GM19238 (cell line): ENCODE measurements at regions not wholly inside any gene's neighbourhood (a gene's known extent, or its start where the extent isn't known, plus 50 kb on each side); places are given as distances from the start of the nearest gene placed in this dataset.

Experiments
- DNase-seq: peaks from one replicate; pipeline ENCODE4 v3.0.0; 2011; ENCODE audit warnings: low spot score; ENCODE audit not compliant: insufficient read length

DNA sequence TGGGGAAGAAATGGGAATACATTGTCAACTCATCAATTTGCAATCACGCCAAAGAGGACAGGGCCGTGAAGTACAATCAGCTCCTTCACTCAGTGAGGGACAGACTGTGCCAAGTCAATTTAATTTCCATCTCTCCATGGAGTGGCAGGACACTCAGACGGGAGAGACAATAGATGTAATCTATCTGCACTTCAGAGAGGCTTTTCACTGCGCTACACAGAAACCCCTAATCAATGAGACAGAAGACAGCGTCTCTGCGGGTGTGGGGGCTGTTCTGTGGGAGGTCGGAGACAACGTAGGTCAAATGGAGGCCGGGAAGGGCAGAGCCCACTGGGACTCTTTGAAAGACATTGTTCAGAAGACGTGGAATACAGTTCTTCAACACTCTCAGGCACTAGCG is 541.0 kb upstream of the ADARB2 start:
- no peak for DNase-seq

DNA sequence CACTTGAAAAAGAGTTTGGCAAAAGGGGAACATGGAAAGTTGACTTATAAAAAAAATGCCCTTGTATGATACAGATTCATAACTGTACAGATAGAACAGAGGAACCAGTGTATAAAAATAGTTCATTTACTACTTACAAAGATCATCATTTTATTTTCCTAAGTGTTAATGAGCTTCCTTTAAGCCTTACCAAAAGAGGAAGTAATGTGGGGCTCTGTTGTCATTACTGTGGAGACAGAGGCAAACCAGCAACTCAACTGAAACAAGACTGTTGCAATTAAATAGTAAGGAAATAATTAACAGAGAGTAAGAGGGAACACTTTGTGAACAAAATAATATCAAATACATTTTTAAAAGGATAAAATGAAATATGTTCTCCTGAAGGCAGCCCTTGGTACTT is 526.2 kb upstream of the ADARB2 start:
- DNase-seq = no peak

DNA sequence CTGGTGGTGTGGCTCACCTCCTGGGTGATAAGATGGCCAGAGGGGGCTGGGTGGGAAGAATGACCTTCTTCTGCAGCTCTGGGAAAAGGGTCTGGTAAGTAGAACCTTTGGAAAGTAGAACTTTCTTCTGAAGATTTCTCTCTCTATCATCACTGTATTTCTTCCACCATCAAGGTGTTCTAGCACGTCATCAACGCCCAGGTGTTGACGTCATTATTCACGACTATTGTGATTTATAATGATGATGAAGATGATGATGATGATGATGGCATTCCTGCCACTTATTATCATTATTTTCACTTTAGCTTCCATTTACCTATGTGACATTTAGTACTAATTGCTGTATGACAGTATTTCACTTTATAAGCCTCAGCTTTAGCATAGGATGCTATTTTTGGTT is 525.6 kb upstream of the ADARB2 start:
- DNase-seq = no peak

DNA sequence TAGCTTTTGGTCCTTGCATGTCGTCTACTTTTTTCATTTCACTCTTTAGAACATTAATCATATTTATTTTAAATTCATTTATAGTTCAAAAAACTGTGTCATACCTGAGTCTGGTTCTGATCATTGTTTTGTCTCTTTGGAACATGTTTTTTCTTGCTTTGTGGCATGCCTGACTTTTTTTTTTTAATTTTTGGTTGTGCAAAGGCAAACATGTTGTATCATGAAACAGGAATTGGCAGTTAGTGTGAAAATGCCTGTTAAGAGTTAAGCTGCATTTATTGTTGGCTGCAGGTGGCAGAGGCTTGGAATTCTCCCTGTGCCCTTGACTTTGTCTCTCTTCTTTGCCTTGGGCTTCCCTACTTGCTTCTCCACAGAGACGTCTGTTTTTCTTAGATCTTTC is 525.0 kb upstream of the ADARB2 start:
- DNase-seq = no peak

DNA sequence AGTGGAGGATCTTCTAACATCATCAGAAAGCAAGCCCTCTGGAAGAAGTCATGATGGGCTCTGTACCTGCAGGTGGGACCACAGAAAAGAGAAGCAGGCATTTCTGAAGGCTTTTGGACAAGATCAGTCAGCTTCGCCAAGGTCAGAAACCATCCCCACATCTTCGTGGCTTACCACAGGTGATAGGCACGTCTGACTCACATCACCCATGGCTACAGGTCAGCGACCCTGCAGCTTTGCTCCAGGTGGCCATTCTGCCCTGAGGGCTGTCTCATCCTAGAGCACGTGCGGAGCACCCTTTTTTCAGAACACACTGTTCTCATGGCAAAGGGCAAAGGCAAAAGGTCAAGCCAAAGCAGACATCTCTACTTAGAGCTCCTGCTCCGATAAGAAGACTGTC is 518.9 kb upstream of the ADARB2 start:
- no peak for DNase-seq

DNA sequence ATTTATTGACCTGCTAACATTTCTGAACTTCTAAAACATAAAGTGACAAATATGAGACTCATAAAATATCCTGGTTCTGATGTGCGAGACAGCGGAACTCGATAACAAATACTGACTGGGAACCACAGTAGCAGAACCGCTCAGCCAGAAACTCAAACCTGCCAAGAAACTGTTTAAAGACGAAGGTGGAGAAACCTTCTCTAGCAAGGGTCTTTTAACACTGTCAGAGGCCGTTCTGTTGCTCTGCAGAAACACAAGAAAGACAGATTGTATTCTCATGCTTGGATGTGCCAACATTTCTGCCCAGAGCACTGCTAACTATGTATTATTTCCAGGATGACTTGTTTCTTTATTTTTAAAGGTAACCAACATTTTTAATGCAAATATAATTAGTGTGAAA is 514.8 kb upstream of the ADARB2 start:
- DNase-seq = no peak

DNA sequence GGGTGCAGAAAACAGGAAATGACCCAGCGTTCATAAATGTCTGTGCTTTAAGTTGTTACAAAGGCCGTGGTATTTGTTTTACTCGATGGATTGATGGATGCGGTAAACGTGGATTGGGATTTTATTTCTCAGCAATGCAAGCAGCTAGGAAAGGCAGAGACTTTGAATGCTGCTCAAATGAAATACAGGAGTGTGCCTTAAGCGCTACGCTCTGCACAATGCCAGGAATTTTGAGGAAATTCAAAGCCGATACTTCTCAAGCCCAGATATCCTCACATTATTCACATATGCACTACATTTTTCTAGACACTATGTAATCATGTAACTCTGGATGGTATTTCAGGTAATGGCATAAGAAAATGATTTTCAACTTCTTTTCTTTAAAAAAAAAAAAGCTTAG is 514.3 kb upstream of the ADARB2 start:
- no peak for DNase-seq

DNA sequence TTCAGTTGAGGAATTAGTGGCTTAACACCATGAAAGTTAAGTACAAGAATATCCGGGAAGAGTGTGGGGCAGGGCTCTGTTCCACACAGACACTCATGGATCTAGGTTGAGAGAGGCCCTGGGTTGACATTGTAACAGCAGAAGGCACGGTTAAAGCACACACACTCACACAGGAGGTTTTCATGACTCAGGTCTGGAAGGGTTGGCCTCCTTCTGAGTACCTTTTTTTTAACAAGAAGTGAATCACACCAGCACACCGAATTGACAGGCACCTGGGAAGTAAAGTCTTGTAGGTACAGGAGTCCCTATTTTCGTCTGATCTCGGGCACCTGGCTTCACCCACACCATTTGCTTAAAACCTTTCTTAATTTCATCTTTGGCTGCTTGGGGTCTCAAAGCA is 509.4 kb upstream of the ADARB2 start:
- DNase-seq = no peak

DNA sequence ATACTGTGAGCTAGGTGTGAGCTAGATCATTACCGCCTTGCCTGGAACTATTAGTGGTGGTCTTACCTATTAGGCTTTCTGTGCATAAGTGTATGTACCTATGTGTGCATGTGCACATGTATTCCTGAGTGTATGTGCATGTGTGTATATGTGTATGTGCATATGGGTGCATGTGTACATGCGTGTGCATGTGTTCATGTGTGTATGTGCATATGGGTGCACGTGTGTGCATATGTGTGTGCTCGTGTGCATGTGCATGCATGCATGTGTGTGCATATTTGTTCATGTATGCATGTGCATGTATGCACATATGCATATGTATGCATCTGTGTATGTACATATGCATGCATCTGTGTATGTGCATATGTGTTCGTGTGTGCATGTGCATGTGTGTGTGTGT is 508.3 kb upstream of the ADARB2 start:
- no peak for DNase-seq

DNA sequence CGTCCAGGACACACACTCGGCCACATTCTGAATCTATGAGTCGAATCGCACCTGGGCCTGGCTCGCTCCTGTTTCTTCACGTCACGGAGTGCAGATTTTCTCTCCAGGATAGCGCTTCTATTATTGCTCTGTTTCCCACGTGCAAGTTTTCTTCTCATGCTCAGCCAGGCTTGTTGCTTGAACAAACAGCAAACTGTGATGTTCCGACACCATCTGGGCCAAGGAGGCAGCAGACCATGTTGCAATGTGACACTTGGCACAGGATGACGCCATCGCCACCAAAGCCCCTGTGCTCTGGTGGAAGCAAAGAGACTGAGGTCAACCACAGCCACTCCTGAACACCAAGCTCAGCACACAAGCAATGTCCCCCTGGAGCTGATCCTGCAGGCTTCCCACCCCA is 507.1 kb upstream of the ADARB2 start:
- no peak for DNase-seq

DNA sequence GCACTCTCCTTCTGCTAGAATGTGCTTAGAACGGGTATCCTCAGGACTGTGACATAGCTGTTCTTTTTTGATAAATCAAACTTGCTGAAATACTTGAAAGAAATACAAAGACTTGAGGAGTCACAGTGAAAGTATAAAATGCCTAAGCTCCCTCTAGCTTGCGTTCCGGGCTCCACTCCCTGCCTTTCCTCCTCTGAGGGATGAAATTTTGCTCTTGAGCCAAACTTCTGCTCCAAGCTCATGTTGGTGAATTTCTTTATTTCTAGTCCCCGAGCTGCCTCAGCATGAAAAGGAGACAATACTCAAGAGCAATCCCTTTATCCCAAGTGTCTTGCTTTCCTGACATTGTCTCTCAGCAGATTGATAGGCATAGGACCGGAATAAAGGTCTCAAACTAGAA is 499.6 kb upstream of the ADARB2 start:
- DNase-seq = no peak

DNA sequence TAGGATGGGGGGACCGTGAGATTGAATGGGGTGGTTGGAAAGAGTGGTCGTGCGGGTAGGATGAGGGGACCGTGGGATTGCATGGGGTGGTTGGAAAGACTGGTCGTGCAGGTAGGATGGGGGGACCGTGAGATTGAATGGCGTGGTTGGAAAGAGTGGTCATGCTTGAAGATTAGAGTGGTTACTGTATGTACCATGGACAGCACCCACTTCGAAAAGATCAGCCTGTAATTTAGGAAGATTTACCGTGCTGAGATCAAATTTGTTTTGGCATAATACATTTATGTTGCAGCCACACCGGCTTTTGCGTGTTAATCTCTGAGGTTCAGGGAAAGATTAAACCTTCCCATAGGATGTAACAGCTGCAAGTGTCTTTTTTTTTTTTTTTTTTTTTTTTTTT is 495.2 kb upstream of the ADARB2 start:
- no peak for DNase-seq

DNA sequence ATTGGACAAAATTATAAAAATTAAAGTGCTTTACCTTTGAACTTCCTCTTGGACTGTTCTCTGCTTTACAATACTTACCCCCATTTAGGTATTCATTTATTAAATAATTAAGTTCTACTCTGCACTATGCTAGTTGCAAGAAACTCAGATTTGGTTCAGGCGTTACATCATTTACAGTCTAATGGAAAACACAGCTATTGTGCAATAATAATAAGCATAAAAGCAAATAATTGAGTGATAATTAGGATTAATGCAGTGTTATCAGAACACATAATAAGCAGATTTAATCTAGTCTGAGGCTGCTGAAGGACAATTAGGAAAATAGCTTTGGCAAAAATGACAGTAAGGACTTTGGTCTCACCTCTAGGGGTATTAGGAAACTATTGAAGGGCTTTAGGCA is 493.2 kb upstream of the ADARB2 start:
- no peak for DNase-seq

DNA sequence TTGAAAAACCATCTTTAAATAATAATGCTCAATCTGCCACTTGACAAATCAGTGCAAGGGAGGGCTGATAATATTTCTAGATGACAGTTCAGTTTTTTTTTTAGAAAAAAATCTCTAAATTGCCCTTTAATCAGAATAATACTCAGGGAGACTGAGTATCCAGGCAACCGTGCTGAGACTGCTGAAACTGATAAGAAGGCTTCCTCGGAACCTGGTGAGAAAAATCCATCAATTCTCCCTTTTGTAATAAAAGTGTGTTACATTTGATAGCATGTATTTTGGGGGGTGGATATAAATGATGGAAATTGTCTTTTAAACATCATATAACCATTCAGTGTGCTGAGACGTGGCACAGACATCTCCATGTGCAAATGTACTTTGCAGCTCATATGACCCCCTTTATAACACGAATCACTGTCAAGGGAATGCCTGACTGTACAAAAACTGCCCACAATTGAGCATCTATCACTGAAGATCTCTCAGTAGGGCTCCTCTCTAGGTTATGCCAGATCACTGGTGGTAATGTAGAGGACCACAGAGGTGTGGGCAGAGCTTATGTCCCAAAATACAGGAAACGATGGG is 491.1 kb upstream of the ADARB2 start:
- no peak for DNase-seq

DNA sequence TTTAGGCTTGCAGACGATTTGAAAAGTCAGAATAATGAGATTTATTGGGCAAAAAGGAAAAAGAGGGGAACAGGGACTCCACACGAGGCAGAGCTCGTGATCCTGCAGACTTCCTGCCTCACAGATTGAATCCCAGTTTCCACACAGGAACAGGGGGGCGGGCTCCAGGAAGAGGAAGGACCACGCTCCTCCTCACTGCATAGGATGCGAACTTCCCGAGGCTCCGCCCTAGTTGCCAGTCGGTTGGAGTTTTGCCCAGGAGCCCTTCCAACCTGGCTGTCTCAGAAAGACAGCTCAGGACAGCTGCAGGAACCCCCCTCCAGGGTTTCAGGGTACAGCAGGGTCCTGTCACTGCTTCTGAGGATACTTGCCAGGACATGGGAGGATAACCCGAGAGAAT is 488.3 kb upstream of the ADARB2 start:
- no peak for DNase-seq

DNA sequence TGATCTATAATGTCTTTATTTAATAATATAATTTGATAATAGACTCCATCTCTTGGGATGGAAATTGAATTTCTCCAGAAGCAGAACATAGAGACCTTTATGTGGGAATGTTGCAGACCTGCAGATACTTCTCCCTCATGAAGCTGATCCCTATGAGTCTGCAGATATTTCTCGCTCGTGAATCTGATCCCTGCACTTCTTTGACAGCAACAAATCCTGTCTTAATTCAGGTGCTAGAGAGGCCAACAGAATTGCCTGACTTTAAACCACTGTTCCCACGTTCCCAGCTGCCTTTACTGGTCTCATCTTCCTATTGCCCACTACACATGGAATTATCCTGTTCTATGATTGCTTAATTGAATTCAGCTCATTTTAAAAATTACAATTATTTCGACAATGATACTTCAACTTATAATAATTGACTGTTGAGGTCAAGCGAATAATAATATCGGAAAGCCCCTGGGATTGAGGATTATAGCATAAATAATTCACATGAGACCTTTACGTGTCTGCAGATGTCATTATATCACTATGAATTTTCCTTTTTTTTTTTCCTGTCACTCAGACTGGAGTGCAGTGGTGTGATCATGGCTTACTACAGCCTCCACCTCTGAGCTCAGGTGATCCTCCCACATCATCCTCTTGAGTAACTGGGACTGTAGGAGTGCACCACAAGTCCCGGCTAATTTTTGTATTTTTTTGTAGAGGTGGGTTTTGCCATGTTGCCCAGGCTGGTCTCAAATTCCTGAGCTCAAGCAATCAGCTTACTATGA is 486.4 kb upstream of the ADARB2 start:
- no peak for DNase-seq

DNA sequence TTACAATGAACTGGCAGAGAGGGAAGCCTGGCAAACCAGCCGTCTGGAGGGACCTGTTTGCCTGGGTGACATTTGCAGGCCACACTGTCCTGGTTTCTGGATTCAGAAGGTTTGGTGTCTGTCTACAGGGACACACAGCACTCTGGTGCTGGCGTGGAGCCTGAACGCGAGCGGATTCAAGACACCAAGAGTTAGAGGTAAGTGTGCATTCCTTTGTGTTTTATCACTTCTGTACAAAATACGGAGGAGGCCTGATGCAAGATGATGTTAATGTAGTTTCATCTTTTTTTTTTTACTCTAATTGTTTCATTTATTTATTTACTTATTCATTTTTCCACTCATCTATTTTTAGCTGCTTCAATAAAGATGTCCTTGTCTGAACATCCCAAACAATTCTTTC is 485.3 kb upstream of the ADARB2 start:
- DNase-seq = no peak

DNA sequence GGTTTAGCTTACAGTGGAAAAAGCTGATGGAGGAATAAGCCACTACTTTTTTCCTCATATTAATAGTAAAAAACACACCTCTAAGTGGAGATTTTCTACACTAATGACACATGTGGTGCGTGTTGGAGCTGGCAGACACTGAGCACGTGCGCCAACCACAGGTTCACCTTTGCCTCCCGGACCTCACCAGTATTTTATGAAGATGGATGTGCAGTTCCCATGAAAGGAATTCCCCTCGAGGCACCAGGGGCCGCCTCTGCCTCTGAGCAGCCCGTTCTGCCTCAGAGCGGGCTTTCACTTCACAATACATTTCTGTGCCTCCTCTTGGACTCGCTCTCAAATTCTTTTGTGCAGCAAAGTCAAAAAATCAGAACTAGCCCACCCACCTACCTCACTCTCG is 477.5 kb upstream of the ADARB2 start:
- DNase-seq = no peak

DNA sequence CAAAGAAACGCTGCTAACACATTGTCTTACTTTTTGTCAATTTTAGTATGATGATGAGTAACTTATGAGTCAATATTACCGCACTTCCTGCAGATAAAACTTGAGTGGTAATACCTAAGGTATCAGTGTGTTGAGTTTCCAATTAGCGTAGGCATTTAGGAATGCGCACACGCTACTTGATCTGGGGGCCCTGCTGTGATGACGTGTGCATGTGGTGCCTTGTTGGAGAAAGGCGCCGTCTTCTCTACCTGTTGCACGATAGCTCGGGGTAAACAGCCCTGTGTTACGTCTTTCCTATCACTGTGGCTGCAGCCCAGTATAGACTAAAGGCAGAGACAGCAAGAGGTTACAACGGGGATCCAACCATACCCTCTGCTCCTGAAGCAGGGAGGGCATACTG is 476.8 kb upstream of the ADARB2 start:
- no peak for DNase-seq

DNA sequence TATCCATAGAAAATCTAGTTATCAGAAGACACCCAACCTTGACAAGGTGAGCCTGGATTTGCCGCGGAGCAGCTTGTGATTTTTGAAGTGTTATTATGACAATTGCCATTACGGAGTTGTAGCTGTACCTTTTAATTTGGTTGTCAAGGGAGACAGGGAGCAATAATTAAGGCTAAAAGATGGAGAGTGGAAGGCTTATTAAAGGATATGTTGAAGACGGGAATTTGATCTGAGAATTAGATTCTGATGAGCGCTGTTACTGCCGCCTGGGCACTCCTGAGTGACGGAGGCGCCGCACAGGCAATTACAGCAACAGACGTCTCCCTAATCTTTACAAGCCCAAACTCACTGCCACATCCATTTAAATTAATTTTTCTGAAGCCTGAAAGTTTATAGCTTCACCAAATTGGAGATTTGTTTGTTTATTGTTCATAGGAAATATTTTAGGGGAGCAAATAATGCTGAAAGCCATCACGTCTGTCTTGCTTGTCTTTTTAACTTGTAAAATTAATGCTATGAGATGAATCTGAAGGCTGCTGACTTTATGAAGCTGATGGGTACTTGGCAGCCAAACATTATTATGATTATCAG is 475.0 kb upstream of the ADARB2 start:
- no peak for DNase-seq

DNA sequence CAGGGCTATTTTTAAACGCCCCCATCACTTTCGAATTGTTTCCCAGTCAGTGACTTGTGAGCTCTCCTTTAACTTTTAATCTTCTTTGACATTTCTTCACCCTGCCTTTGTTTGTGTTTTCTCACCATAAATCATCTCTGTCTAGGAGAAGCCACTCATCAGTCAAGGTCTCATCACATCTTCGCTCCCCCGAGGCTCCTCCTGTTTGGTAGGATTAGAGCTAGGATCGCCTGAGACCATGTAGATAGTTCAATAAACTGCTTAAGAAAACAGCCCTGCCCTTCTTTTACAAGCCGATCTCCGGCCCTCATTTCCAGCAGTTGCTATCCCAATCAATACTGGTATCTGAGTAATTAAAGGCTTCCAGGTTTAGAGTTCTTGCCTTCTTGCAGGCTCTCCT is 472.8 kb upstream of the ADARB2 start:
- no peak for DNase-seq

DNA sequence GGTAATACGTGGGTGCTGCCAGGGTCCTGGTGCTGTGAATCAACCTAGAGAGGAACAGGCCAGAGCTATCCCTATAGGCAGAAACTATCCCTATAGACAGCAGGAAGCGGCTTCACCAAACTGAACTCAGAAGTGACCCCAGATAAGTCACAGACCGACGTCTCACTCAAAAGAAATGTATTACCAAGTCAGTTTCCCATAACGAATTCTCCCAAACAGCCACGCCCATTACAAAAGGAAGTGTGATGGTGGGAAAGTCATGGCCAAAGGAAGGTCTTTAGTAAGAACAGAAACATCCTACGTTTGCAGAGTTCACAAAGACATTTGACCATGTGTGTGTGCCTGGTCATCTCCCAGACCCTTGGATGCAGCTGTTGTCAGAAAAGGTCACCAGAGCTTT is 470.8 kb upstream of the ADARB2 start:
- DNase-seq = no peak

DNA sequence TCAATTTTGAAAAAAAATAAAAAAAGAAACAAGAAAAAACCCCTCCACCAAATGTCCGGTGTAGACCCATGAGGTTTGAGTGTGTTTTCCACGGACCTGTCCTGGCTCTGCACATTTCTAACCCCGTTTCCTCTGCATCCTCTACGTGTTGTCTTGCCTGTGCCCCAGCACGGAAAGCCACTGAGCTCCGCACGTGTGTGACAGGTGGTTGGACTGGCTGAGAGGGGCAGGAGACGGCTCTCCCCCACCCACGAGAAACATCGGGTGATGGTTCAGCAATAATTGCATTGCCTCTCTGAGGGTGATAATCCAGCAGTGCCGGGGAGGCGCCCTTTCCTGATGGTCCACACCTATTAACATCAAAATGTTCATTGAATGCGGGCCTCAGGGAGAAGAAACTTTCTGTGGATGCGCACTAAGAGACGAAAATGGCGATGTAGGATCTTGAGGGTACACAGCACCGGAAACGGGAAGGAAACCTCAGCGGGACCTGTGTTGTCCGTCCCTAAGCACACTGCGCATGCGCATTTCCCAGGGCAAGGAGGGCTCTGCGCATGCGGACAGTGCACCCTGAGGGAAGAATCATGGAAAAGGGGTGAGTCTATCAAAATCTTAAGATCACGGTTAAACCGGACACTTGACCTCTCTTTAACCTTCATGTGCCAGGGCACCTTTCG is 470.1 kb upstream of the ADARB2 start:
- no peak for DNase-seq
